Neural cell (in vitro differentiated cells): ENCODE measurements at regions not wholly inside any gene's neighbourhood (a gene's known extent, or its start where the extent isn't known, plus 50 kb on each side); places are given as distances from the start of the nearest gene placed in this dataset.

Experiments
- H2AFZ ChIP-seq: fragments of 200-600, 300-800 bp; sonication (generic), shearing (Covaris generic); 2 replicates; pipeline ENCODE4 v1.6.0; 2014; ENCODE audit warnings: low read depth, mild to moderate bottlenecking, antibody characterized with exemption, low read length, moderate library complexity
- H3F3A ChIP-seq: fragments of 200-600 bp; shearing (Covaris generic); 2 replicates; pipeline ENCODE4 v1.6.1; 2016; ENCODE audit warnings: mild to moderate bottlenecking, moderate library complexity, mixed read lengths, antibody characterized with exemption, low read length; ENCODE audit not compliant: insufficient read depth, poor library complexity, severe bottlenecking
- H3K27ac ChIP-seq: fragments of 200-600, 300-800 bp; sonication (generic), shearing (Covaris generic); 2 replicates; pipeline ENCODE4 v1.5.1; 2014; ENCODE audit warnings: mild to moderate bottlenecking, low read length, moderate library complexity
- H3K27me3 ChIP-seq: fragments of 300-800, 200-600 bp; sonication (generic), shearing (Covaris generic); 2 replicates; pipeline ENCODE4 v1.6.0; 2014; ENCODE audit warnings: mild to moderate bottlenecking, low read depth, low read length, moderate library complexity; ENCODE audit not compliant: insufficient read depth
- H3K36me3 ChIP-seq: fragments of 300-800, 200-600 bp; sonication (generic), shearing (Covaris generic); 2 replicates; pipeline ENCODE4 v1.5.1; 2014; ENCODE audit warnings: mild to moderate bottlenecking, antibody characterized with exemption, low read length, moderate library complexity; ENCODE audit not compliant: insufficient read depth
- H3K4me2 ChIP-seq: fragments of 300-800, 200-600 bp; sonication (generic), shearing (Covaris generic); 2 replicates; pipeline ENCODE4 v1.6.0; 2014; ENCODE audit warnings: mild to moderate bottlenecking, low read length
- H3K4me3 ChIP-seq: fragments of 300-800, 200-600 bp; sonication (generic), shearing (Covaris generic); 2 replicates; pipeline ENCODE4 v1.5.1; 2014; ENCODE audit warnings: mild to moderate bottlenecking, low read length, moderate library complexity
- H3K79me2 ChIP-seq: fragments of 200-600 bp; shearing (Covaris generic); replicated peaks from 2 replicates; pipeline ENCODE4 v1.6.0; 2014; ENCODE audit warnings: mild to moderate bottlenecking, low read length, moderate library complexity; ENCODE audit not compliant: insufficient read depth
- H3K9ac ChIP-seq: fragments of 300-800, 200-600 bp; sonication (generic), shearing (Covaris generic); 2 replicates; pipeline ENCODE4 v1.6.1; 2016; ENCODE audit warnings: mild to moderate bottlenecking, low read length, mixed read lengths
- H3K9me2 ChIP-seq: fragments of 200-600 bp; shearing (Covaris generic); 2 replicates; pipeline ENCODE4 v1.6.1; 2016; ENCODE audit warnings: mild to moderate bottlenecking, low read length, mixed read lengths; ENCODE audit not compliant: insufficient read depth
- H3K9me3 ChIP-seq: fragments of 200-600, 300-800 bp; sonication (generic), shearing (Covaris generic); 2 replicates; pipeline ENCODE4 v1.6.1; 2016; ENCODE audit warnings: mild to moderate bottlenecking, mixed run types, low read length, moderate library complexity, mixed read lengths
- H4K20me1 ChIP-seq: fragments of 200-600 bp; shearing (Covaris generic); 2 replicates; pipeline ENCODE4 v1.6.1; 2016; ENCODE audit warnings: mild to moderate bottlenecking, mixed run types; ENCODE audit not compliant: insufficient read depth
- EP300 ChIP-seq: fragments of 450-650 bp; conservative IDR thresholded peaks from 2 replicates; pipeline ENCODE4 v1.6.1; 2014; ENCODE audit warnings: antibody characterized with exemption, mild to moderate bottlenecking, moderate library complexity; ENCODE audit not compliant: poor library complexity, severe bottlenecking
- EZH2 ChIP-seq: fragments of 200-600, 300-800 bp; shearing (Covaris generic), sonication (generic); IDR thresholded peaks from 2 replicates; pipeline ENCODE4 v1.6.1; 2014; ENCODE audit warnings: antibody characterized with exemption, low read length, borderline replicate concordance, mild to moderate bottlenecking; ENCODE audit not compliant: insufficient read depth, poor library complexity, severe bottlenecking
- MXI1 ChIP-seq: fragments of 450-650 bp; conservative IDR thresholded peaks from 2 replicates; pipeline ENCODE4 v1.6.1; 2014; ENCODE audit warnings: antibody characterized with exemption, mild to moderate bottlenecking; ENCODE audit not compliant: poor library complexity, severe bottlenecking
- POLR2AphosphoS5 ChIP-seq: IDR thresholded peaks from 2 replicates; pipeline ENCODE4 v1.6.1; 2012
- RAD21 ChIP-seq: fragments of 450-650 bp; conservative IDR thresholded peaks from 2 replicates; pipeline ENCODE4 v1.6.1; 2014; ENCODE audit warnings: antibody characterized with exemption, mild to moderate bottlenecking, moderate library complexity
- SMC3 ChIP-seq: fragments of 450-650 bp; conservative IDR thresholded peaks from 2 replicates; pipeline ENCODE4 v1.6.1; 2014; ENCODE audit warnings: antibody characterized with exemption, mild to moderate bottlenecking, moderate library complexity; ENCODE audit not compliant: poor library complexity
- TAF1 ChIP-seq: IDR thresholded peaks from 2 replicates; pipeline ENCODE4 v1.6.1; 2012; ENCODE audit warnings: low read depth
- TF ChIP-seq, protein P1 (sequence below): IDR thresholded peaks from 2 replicates; pipeline ENCODE4 v1.6.1; 2012; ENCODE audit warnings: borderline replicate concordance
- TF ChIP-seq, protein P2 (sequence below): fragments of 450-650 bp; IDR thresholded peaks from 2 replicates; pipeline ENCODE4 v1.5.1; 2014; ENCODE audit warnings: antibody characterized with exemption, mild to moderate bottlenecking, moderate library complexity; ENCODE audit not compliant: poor library complexity, severe bottlenecking

DNA sequence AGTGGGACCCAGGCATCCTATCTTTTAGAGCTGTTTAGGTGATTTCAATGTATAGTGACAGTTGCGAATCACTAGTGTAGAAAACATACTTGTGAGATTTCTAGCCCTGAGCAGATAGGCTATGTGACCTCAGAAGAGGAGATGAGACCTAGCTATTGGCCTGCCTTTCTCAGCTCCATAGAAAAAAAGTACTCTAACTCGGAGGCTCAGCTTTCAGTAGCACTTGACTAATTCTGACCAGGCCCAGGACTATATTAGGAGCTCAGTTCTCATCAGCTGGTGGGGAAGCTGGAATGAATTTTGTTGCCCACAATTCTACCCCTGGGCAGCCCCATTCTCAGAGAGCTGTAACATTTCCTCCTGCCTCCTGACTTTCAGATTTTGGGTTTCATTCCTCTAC, 179.9 kb upstream of the NAMPT start:
- Histone ChIP-seq H3K4me3 (no peak overlapping the region), H4K20me1 (no peaks in the 10 kb centered on the region), H2AFZ (no peak overlapping the region), H3K9me2 (no peaks in the 10 kb centered on the region), H3K27ac (no peak overlapping the region), H3K79me2 (no peaks in the 10 kb centered on the region), H3K9ac (no peak overlapping the region), H3K36me3 (no peaks in the 10 kb centered on the region), H3K27me3 (no peaks in the 10 kb centered on the region), H3K4me2 (no peak overlapping the region), H3K9me3 (no peaks in the 10 kb centered on the region), H3F3A (no peaks in the 10 kb centered on the region)
- TF ChIP-seq MXI1 (no peak), EP300 (no peak)
- TF ChIP-seq, protein P1, sequence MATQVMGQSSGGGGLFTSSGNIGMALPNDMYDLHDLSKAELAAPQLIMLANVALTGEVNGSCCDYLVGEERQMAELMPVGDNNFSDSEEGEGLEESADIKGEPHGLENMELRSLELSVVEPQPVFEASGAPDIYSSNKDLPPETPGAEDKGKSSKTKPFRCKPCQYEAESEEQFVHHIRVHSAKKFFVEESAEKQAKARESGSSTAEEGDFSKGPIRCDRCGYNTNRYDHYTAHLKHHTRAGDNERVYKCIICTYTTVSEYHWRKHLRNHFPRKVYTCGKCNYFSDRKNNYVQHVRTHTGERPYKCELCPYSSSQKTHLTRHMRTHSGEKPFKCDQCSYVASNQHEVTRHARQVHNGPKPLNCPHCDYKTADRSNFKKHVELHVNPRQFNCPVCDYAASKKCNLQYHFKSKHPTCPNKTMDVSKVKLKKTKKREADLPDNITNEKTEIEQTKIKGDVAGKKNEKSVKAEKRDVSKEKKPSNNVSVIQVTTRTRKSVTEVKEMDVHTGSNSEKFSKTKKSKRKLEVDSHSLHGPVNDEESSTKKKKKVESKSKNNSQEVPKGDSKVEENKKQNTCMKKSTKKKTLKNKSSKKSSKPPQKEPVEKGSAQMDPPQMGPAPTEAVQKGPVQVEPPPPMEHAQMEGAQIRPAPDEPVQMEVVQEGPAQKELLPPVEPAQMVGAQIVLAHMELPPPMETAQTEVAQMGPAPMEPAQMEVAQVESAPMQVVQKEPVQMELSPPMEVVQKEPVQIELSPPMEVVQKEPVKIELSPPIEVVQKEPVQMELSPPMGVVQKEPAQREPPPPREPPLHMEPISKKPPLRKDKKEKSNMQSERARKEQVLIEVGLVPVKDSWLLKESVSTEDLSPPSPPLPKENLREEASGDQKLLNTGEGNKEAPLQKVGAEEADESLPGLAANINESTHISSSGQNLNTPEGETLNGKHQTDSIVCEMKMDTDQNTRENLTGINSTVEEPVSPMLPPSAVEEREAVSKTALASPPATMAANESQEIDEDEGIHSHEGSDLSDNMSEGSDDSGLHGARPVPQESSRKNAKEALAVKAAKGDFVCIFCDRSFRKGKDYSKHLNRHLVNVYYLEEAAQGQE = no peak

DNA sequence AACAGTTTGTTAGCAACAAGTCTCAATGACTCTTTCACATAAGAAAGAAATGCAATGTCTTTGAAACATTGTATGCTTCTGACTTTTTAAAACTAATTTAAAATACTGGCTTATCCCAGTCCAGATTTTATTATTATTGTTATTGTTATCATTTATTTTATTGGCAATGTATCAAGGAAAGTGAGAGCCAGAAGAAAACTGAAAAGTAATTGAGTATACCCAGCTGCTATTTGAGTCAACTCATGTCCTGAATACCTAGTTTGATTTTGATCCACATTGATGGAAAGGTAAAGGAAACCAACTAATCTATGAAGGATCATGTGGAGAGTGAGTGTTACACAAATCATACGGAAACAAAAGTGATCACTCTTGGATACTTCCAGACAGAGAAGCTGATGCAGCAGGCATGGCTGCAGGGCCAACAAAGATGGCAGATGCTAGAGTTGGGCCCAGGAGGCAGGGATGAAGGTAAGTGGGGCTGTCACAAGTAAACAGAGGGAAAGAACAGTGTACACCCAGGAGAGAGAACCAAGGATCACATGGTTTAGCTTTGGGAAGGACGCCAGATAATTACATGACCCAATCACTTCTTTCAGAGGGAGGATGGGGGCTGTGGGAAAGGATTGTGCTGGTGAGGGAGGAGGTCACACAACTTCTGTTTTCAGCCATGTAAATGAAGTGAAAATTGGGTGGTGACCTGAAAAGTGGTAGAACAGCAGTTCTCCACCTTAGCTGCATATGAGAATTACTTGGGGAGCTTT, 179.2 kb upstream of the NAMPT start:
- Histone ChIP-seq H3K79me2 (no peaks in the 10 kb centered on the region), H3F3A (no peaks in the 10 kb centered on the region), H3K36me3 (no peaks in the 10 kb centered on the region), H3K27me3 (no peaks in the 10 kb centered on the region), H2AFZ (no peak overlapping the region), H3K4me2 (no peak overlapping the region), H4K20me1 (no peaks in the 10 kb centered on the region), H3K9me2 (no peaks in the 10 kb centered on the region), H3K9me3 (no peaks in the 10 kb centered on the region), H3K4me3 (no peak overlapping the region), H3K27ac (no peak overlapping the region), H3K9ac (no peak overlapping the region)
- TF ChIP-seq, protein P2, sequence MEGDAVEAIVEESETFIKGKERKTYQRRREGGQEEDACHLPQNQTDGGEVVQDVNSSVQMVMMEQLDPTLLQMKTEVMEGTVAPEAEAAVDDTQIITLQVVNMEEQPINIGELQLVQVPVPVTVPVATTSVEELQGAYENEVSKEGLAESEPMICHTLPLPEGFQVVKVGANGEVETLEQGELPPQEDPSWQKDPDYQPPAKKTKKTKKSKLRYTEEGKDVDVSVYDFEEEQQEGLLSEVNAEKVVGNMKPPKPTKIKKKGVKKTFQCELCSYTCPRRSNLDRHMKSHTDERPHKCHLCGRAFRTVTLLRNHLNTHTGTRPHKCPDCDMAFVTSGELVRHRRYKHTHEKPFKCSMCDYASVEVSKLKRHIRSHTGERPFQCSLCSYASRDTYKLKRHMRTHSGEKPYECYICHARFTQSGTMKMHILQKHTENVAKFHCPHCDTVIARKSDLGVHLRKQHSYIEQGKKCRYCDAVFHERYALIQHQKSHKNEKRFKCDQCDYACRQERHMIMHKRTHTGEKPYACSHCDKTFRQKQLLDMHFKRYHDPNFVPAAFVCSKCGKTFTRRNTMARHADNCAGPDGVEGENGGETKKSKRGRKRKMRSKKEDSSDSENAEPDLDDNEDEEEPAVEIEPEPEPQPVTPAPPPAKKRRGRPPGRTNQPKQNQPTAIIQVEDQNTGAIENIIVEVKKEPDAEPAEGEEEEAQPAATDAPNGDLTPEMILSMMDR = no peak
- no peak for TF ChIP-seq MXI1

DNA sequence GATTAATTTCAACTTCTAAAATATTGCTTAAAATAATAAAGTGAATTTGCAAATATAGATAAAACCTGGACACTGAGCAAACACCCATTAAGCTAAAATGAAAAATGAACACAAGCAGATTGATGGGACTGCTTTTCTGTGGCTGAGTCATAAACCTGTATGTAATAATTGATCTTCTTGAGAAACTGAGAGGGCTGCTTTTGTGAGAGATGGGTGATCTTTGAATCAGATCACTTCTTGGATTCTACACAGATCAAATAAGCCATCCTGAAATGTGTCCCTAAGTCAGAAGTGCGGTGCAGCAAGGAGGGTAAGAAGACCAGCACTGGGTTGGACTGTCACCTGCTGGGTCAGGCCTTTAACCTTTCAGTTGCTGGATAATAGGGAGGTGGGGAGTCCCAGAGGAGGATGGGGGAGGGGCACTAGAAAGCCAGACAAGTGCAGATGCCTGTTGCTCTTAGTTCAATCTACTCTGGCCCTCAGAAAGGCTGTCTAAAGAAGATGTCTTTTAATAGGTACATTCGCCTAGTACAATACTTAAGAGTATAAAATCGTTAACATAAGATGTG, 178.2 kb upstream of the NAMPT start:
- Histone ChIP-seq H3K36me3 (no peaks in the 10 kb centered on the region), H3K4me2 (no peak overlapping the region), H4K20me1 (no peaks in the 10 kb centered on the region), H3K27ac (no peak overlapping the region), H3K9me3 (no peaks in the 10 kb centered on the region), H2AFZ (no peak overlapping the region), H3K9ac (no peak overlapping the region), H3F3A (no peaks in the 10 kb centered on the region), H3K27me3 (no peaks in the 10 kb centered on the region), H3K79me2 (no peaks in the 10 kb centered on the region), H3K9me2 (no peaks in the 10 kb centered on the region), H3K4me3 (no peak overlapping the region)
- TF ChIP-seq POLR2AphosphoS5 = no peak
- no peak for TF ChIP-seq SMC3
- TF ChIP-seq TAF1 = no peak
- TF ChIP-seq, protein P2 = no peak
- TF ChIP-seq EP300 = no peak
- TF ChIP-seq EZH2 = no peak
- TF ChIP-seq, protein P1 = no peak
- TF ChIP-seq RAD21 = no peak
- no peak for TF ChIP-seq MXI1
